IMR-90 (cell line): ENCODE measurements at regions not wholly inside any gene's neighbourhood (a gene's known extent, or its start where the extent isn't known, plus 50 kb on each side); places are given as distances from the start of the nearest gene placed in this dataset.

Source experiments
- ATAC-seq: fragments of 200-7000 bp; cut with Tn5 transposase; 2 replicates; pipeline ENCODE4 v1.9.1; 2020; ENCODE audit warnings: low read depth, mild to moderate bottlenecking, moderate library complexity
- BruUV-seq: library from RNA; stranded (reverse); fragments of 400-500 nt; replicated peaks from 2 replicates; lab custom pipeline; 2021; lab: Mats Ljungman, UMichigan
- CTCF ChIA-PET: fragments of 300-600 bp; formaldehyde crosslinking; extraction: SDS; loops from one replicate; lab custom pipeline; 2021; ENCODE audit warnings: antibody characterized with exemption; lab: Yijun Ruan, JAX
- POLR2A ChIA-PET: fragments of 300-600 bp; sonication (Branson Sonifier 250); formaldehyde crosslinking; loops from one replicate; lab custom pipeline; 2022; ENCODE audit warnings: antibody characterized with exemption; ENCODE audit not compliant: unreplicated experiment; lab: Charles Lee
- DNase-seq: peaks from one replicate; pipeline ENCODE4 v3.0.0; 2013
- H2AFZ ChIP-seq: replicated peaks from 2 replicates; pipeline ENCODE3; 2013; ENCODE audit warnings: low read length, mild to moderate bottlenecking; ENCODE audit not compliant: poor library complexity
- H2AK5ac ChIP-seq: 2 replicates; pipeline ENCODE4 v1.6.1; 2013; ENCODE audit warnings: low read depth, low read length, inconsistent platforms
- H2AK9ac ChIP-seq: replicated peaks from 2 replicates; pipeline ENCODE3; 2013; ENCODE audit warnings: mild to moderate bottlenecking, low read depth, low read length, moderate library complexity; ENCODE audit not compliant: poor library complexity
- H2BK120ac ChIP-seq: 2 replicates; pipeline ENCODE4 v1.6.1; 2013; ENCODE audit warnings: low read depth, low read length, inconsistent platforms
- H2BK15ac ChIP-seq: 3 replicates; pipeline ENCODE4 v1.6.1; 2013; ENCODE audit warnings: low read depth, low read length, inconsistent platforms
- H2BK20ac ChIP-seq: 2 replicates; pipeline ENCODE4 v1.6.1; 2013; ENCODE audit warnings: low read depth, mild to moderate bottlenecking, inconsistent platforms, low read length, moderate library complexity
- H2BK5ac ChIP-seq: 2 replicates; pipeline ENCODE4 v1.6.1; 2013; ENCODE audit warnings: mild to moderate bottlenecking, low read depth, low read length, inconsistent platforms; ENCODE audit not compliant: poor library complexity, severe bottlenecking
- H3K14ac ChIP-seq: replicated peaks from 2 replicates; pipeline ENCODE4 v1.6.1; 2013; ENCODE audit warnings: low read depth, low read length, inconsistent platforms
- H3K18ac ChIP-seq: 2 replicates; pipeline ENCODE4 v1.6.1; 2013; ENCODE audit warnings: low read depth, low read length, control low read depth
- H3K23ac ChIP-seq: 2 replicates; pipeline ENCODE4 v1.6.1; 2013; ENCODE audit warnings: low read depth, low read length, inconsistent platforms
- H3K27ac ChIP-seq: 2 replicates; pipeline ENCODE4 v1.5.1; 2013; ENCODE audit warnings: mild to moderate bottlenecking, control low read depth, low read length; ENCODE audit not compliant: insufficient read depth
- H3K27me3 ChIP-seq: 2 replicates; pipeline ENCODE4 v1.6.1; 2013; ENCODE audit warnings: low read length; ENCODE audit not compliant: control insufficient read depth, insufficient read depth
- H3K36me3 ChIP-seq: 2 replicates; pipeline ENCODE4 v1.6.1; 2013; ENCODE audit warnings: low read length, mixed read lengths; ENCODE audit not compliant: control insufficient read depth, insufficient read depth
- H3K4ac ChIP-seq: 2 replicates; pipeline ENCODE4 v1.6.1; 2013; ENCODE audit warnings: low read depth, low read length, inconsistent platforms
- H3K4me1 ChIP-seq: 2 replicates; pipeline ENCODE4 v1.6.1; 2013; ENCODE audit warnings: low read length, mixed read lengths; ENCODE audit not compliant: control insufficient read depth, insufficient read depth
- H3K4me2 ChIP-seq: 2 replicates; pipeline ENCODE4 v1.6.1; 2013; ENCODE audit warnings: low read depth, mild to moderate bottlenecking, control low read depth, low read length, moderate library complexity
- H3K4me3 ChIP-seq: 2 replicates; pipeline ENCODE4 v1.5.1; 2013; ENCODE audit warnings: low read depth, mild to moderate bottlenecking, control low read depth, low read length, moderate library complexity; ENCODE audit not compliant: insufficient read depth
- H3K56ac ChIP-seq: 2 replicates; pipeline ENCODE4 v1.6.1; 2013; ENCODE audit warnings: low read length, inconsistent platforms; ENCODE audit not compliant: insufficient read depth; ENCODE audit errors: extremely low read depth
- H3K79me1 ChIP-seq, 2 experiments: 2 replicates each; pipeline ENCODE4 v1.6.1; 2013; ENCODE audit warnings: low read length in 2 of 2, inconsistent platforms in 1 of 2, low read depth in 1 of 2
- H3K9ac ChIP-seq: 2 replicates; pipeline ENCODE4 v1.6.1; 2013; ENCODE audit warnings: low read depth, low read length, control low read depth
- H3K9me1 ChIP-seq: 2 replicates; pipeline ENCODE4 v1.6.1; 2013; ENCODE audit warnings: low read length, inconsistent platforms; ENCODE audit not compliant: insufficient read depth
- H3K9me3 ChIP-seq: 2 replicates; pipeline ENCODE4 v1.6.1; 2013; ENCODE audit warnings: low read length; ENCODE audit not compliant: control insufficient read depth, insufficient read depth
- H4K20me1 ChIP-seq: 2 replicates; pipeline ENCODE4 v1.6.1; 2013; ENCODE audit warnings: low read length, inconsistent platforms; ENCODE audit not compliant: insufficient read depth
- H4K5ac ChIP-seq: 2 replicates; pipeline ENCODE4 v1.6.1; 2013; ENCODE audit warnings: mild to moderate bottlenecking, low read depth, low read length, control low read depth
- H4K8ac ChIP-seq, 2 experiments: 2 replicates each; pipeline ENCODE4 v1.6.1; 2013; ENCODE audit warnings: low read depth in 2 of 2, low read length in 2 of 2, control low read depth in 1 of 2, inconsistent platforms in 1 of 2
- H4K91ac ChIP-seq: 2 replicates; pipeline ENCODE4 v1.6.1; 2013; ENCODE audit warnings: low read depth, low read length, inconsistent platforms; ENCODE audit not compliant: insufficient read depth
- BHLHE40 ChIP-seq: fragments of 150-350 bp; IDR thresholded peaks from 2 replicates; pipeline ENCODE4 v1.6.1; 2016; ENCODE audit warnings: mild to moderate bottlenecking, low read depth, low read length
- CHD1 ChIP-seq: IDR thresholded peaks from 2 replicates; pipeline ENCODE4 v1.6.1; 2012; ENCODE audit warnings: low read depth, low read length, improper control_type of control experiment
- CTCF ChIP-seq: conservative IDR thresholded peaks from 2 replicates; pipeline ENCODE4 v1.5.1; 2012; ENCODE audit warnings: mild to moderate bottlenecking, low read depth, low read length, improper control_type of control experiment
- FOS ChIP-seq: fragments of 150-350 bp; IDR thresholded peaks from 2 replicates; pipeline ENCODE4 v1.6.1; 2016; ENCODE audit warnings: low read depth, low read length
- MAFK ChIP-seq: IDR thresholded peaks from 2 replicates; pipeline ENCODE4 v1.6.1; 2012; ENCODE audit warnings: low read depth, low read length, improper control_type of control experiment
- MAZ ChIP-seq: IDR thresholded peaks from 2 replicates; pipeline ENCODE4 v1.6.1; 2012; ENCODE audit warnings: low read depth, mild to moderate bottlenecking, low read length, improper control_type of control experiment, moderate library complexity, borderline replicate concordance
- MXI1 ChIP-seq: IDR thresholded peaks from 2 replicates; pipeline ENCODE4 v1.6.1; 2012; ENCODE audit warnings: low read depth, mild to moderate bottlenecking, low read length, moderate library complexity, borderline replicate concordance
- NFE2L2 ChIP-seq: fragments of 150-350 bp; IDR thresholded peaks from 2 replicates; pipeline ENCODE4 v1.6.1; 2016; ENCODE audit warnings: low read depth, mild to moderate bottlenecking, low read length
- POLR2A ChIP-seq: IDR thresholded peaks from 2 replicates; pipeline ENCODE4 v1.6.1; 2012; ENCODE audit warnings: mild to moderate bottlenecking, low read depth, low read length
- RAD21 ChIP-seq: IDR thresholded peaks from 2 replicates; pipeline ENCODE4 v1.6.1; 2012; ENCODE audit warnings: low read length, improper control_type of control experiment
- RCOR1 ChIP-seq: IDR thresholded peaks from 2 replicates; pipeline ENCODE4 v1.6.1; 2012; ENCODE audit warnings: mild to moderate bottlenecking, low read length, improper control_type of control experiment; ENCODE audit not compliant: insufficient replicate concordance
- RFX5 ChIP-seq: IDR thresholded peaks from 2 replicates; pipeline ENCODE4 v1.8.0; 2012; ENCODE audit warnings: low read depth, mild to moderate bottlenecking, low read length, moderate library complexity
- SMC3 ChIP-seq: fragments of 150-350 bp; IDR thresholded peaks from 2 replicates; pipeline ENCODE4 v1.6.1; 2016; ENCODE audit warnings: low read depth, mild to moderate bottlenecking, antibody characterized with exemption, low read length, moderate library complexity
- WGBS, 2 experiments: methylation state at CpG; one replicate each; pipeline versions ENCODE4 v1.1.5 to v1.1.7; 2013; ENCODE audit warnings: missing lambda C conversion rate in 2 of 2; ENCODE audit not compliant: insufficient read length in 1 of 2; ENCODE audit errors: extremely low coverage in 2 of 2; 5-methylcytosine and 5-hydroxymethylcytosine counted together
- dilution Hi-C: fragments of 300-500 bp; cut with HindIII; formaldehyde crosslinking; loops from one replicate; pipeline ENCODE4 v1.14.3; 2018; ENCODE audit warnings: low sequenced_read_pairs; ENCODE audit not compliant: unreplicated experiment
- in situ Hi-C: fragments of 300-500 bp; cut with MboI; formaldehyde crosslinking; loops from 3 replicates; pipeline ENCODE4 v1.14.3; 2019; ENCODE audit warnings: low sequenced_read_pairs, inconsistent platforms, mixed read lengths
- intact Hi-C: fragments of 100-400 bp; cut with micrococcal nuclease; formaldehyde crosslinking; loops from 2 replicates; pipeline ENCODE4 v1.10.0; 2022
- TF ChIP-seq, protein P1 (sequence below): fragments of 150-350 bp; IDR thresholded peaks from 2 replicates; pipeline ENCODE4 v1.6.1; 2016; ENCODE audit warnings: low read depth, mild to moderate bottlenecking, low read length, moderate library complexity, borderline replicate concordance

GRCh38 chr6:40893021-40893420 is 146.0 kb downstream of the UNC5CL start:
- ATAC-seq = no peak
- H3K14ac ChIP-seq = no peak overlapping the region
- WGBS, 2 experiments = no CpG with 5 or more reads among the region's 7 CpGs
- POLR2A ChIA-PET = no interaction called here
- H3K27me3 ChIP-seq = peaks cover 34% of the 10 kb centered on the region
- H2AFZ ChIP-seq = no peak overlapping the region
- no peak overlapping the region for H3K4me3 ChIP-seq
- no peak overlapping the region for H4K8ac ChIP-seq
- in situ Hi-C loops = no loop called here
- no peaks in the 10 kb centered on the region for H3K9me3 ChIP-seq
- H4K20me1 ChIP-seq = no peaks in the 10 kb centered on the region
- H3K27ac ChIP-seq = no peak overlapping the region
- H2AK5ac ChIP-seq = no peak overlapping the region
- H3K4me1 ChIP-seq = no peaks in the 10 kb centered on the region
- H3K9ac ChIP-seq = no peak overlapping the region
- H3K56ac ChIP-seq = no peak overlapping the region
- H4K91ac ChIP-seq = no peak overlapping the region
- no peak overlapping the region for H3K4me2 ChIP-seq
- H3K9me1 ChIP-seq = no peaks in the 10 kb centered on the region
- no peak overlapping the region for H2BK15ac ChIP-seq
- no TSS peak for BruUV-seq
- H3K4ac ChIP-seq = no peak overlapping the region
- no peak overlapping the region for H2AK9ac ChIP-seq
- H3K18ac ChIP-seq = no peak overlapping the region
- H3K79me1 ChIP-seq = no peaks in the 10 kb centered on the region
- no peak overlapping the region for H3K23ac ChIP-seq
- H2BK20ac ChIP-seq = no peak overlapping the region
- dilution Hi-C loops = no loop called here
- no peak overlapping the region for H4K5ac ChIP-seq
- CTCF ChIA-PET = no interaction called here
- no peaks in the 10 kb centered on the region for H3K36me3 ChIP-seq
- no peak for DNase-seq
- no peak overlapping the region for H2BK120ac ChIP-seq
- intact Hi-C loops = no loop called here
- TF ChIP-seq CHD1 (no peak), NFE2L2 (no peak), POLR2A (no peak), RAD21 (no peak), MAFK (no peak), MAZ (no peak), RFX5 (no peak), MXI1 (no peak), BHLHE40 (no peak), RCOR1 (no peak), CTCF (no peak), FOS (no peak), SMC3 (no peak)
- TF ChIP-seq, protein P1, sequence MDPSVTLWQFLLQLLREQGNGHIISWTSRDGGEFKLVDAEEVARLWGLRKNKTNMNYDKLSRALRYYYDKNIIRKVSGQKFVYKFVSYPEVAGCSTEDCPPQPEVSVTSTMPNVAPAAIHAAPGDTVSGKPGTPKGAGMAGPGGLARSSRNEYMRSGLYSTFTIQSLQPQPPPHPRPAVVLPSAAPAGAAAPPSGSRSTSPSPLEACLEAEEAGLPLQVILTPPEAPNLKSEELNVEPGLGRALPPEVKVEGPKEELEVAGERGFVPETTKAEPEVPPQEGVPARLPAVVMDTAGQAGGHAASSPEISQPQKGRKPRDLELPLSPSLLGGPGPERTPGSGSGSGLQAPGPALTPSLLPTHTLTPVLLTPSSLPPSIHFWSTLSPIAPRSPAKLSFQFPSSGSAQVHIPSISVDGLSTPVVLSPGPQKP = no peak
- H2BK5ac ChIP-seq = no peak overlapping the region
